HEK293T (cell line): ENCODE measurements at regions not wholly inside any gene's neighbourhood (a gene's known extent, or its start where the extent isn't known, plus 50 kb on each side); places are given as distances from the start of the nearest gene placed in this dataset.

ENCODE experiments used
- CTCF ChIA-PET: fragments of 350-600 bp; formaldehyde crosslinking; extraction: SDS; loops from one replicate; lab custom pipeline; 2021; ENCODE audit warnings: antibody characterized with exemption, inconsistent platforms; lab: Yijun Ruan, JAX
- POLR2A ChIA-PET: fragments of 350-600 bp; formaldehyde crosslinking; extraction: SDS; loops from one replicate; lab custom pipeline; 2020; ENCODE audit warnings: antibody characterized with exemption, inconsistent platforms; lab: Yijun Ruan, JAX
- DNase-seq: peaks from one replicate; pipeline ENCODE4 v3.0.0; 2012; ENCODE audit warnings: mixed read lengths; ENCODE audit errors: extremely low spot score
- ARNT ChIP-seq: fragments of 450-650 bp; IDR thresholded peaks from 2 replicates; pipeline ENCODE4 v1.6.1; 2017; ENCODE audit warnings: mild to moderate bottlenecking
- BHLHE40 ChIP-seq: fragments of 450-650 bp; IDR thresholded peaks from 2 replicates; pipeline ENCODE4 v1.6.1; 2016; ENCODE audit warnings: mild to moderate bottlenecking, moderate library complexity, borderline replicate concordance
- CTBP1 ChIP-seq: fragments of 450-650 bp; IDR thresholded peaks from 2 replicates; pipeline ENCODE4 v1.6.1; 2016; ENCODE audit warnings: borderline replicate concordance
- ELF4 ChIP-seq: fragments of 450-650 bp; IDR thresholded peaks from 2 replicates; pipeline ENCODE4 v1.6.1; 2017; ENCODE audit warnings: antibody characterized with exemption
- FOXA1 ChIP-seq: fragments of 450-650 bp; IDR thresholded peaks from 2 replicates; pipeline ENCODE4 v1.6.1; 2016; ENCODE audit warnings: mild to moderate bottlenecking
- FOXK2 ChIP-seq: fragments of 450-650 bp; IDR thresholded peaks from 2 replicates; pipeline ENCODE4 v1.6.1; 2016; ENCODE audit warnings: mild to moderate bottlenecking
- FOXM1 ChIP-seq: fragments of 450-650 bp; IDR thresholded peaks from 2 replicates; pipeline ENCODE4 v1.6.1; 2017; ENCODE audit warnings: mild to moderate bottlenecking, borderline replicate concordance
- HDGF ChIP-seq: fragments of 450-650 bp; IDR thresholded peaks from 2 replicates; pipeline ENCODE4 v1.6.1; 2017; ENCODE audit warnings: antibody characterized with exemption, borderline replicate concordance
- L3MBTL2 ChIP-seq: fragments of 450-650 bp; conservative IDR thresholded peaks from 2 replicates; pipeline ENCODE4 v1.6.1; 2016; ENCODE audit warnings: mild to moderate bottlenecking
- LEF1 ChIP-seq: fragments of 450-650 bp; IDR thresholded peaks from 2 replicates; pipeline ENCODE4 v1.6.1; 2017; ENCODE audit warnings: mild to moderate bottlenecking, borderline replicate concordance
- NFRKB ChIP-seq: fragments of 450-650 bp; IDR thresholded peaks from 2 replicates; pipeline ENCODE4 v1.6.1; 2016; ENCODE audit warnings: mild to moderate bottlenecking, moderate library complexity
- PKNOX1 ChIP-seq: fragments of 450-650 bp; IDR thresholded peaks from 2 replicates; pipeline ENCODE4 v1.6.1; 2016
- SP1 ChIP-seq: fragments of 450-650 bp; IDR thresholded peaks from 2 replicates; pipeline ENCODE4 v1.6.1; 2017
- SUZ12 ChIP-seq: fragments of 450-650 bp; IDR thresholded peaks from 2 replicates; pipeline ENCODE4 v1.6.1; 2016; ENCODE audit warnings: mild to moderate bottlenecking
- TARDBP ChIP-seq: fragments of 450-650 bp; IDR thresholded peaks from 2 replicates; pipeline ENCODE4 v1.6.1; 2016
- ZNF384 ChIP-seq: fragments of 450-650 bp; IDR thresholded peaks from 2 replicates; pipeline ENCODE4 v1.6.1; 2016

- DNase-seq = no peak
- CTCF ChIA-PET = interaction anchor here (0.6 kb wide), 1 partner anchor 930 kb away, joined by 3 read pairs; no protein-coding TSS in a partner anchor
- POLR2A ChIA-PET = no interaction called here
- no peak for TF ChIP-seq SUZ12
- no peak for TF ChIP-seq ELF4
- TF ChIP-seq L3MBTL2 = no peak
- no peak for TF ChIP-seq LEF1
- no peak for TF ChIP-seq HDGF
- no peak for TF ChIP-seq PKNOX1
- no peak for TF ChIP-seq FOXA1
- no peak for TF ChIP-seq ARNT
- TF ChIP-seq TARDBP = no peak
- no peak for TF ChIP-seq BHLHE40
- TF ChIP-seq FOXM1 = no peak
- no peak for TF ChIP-seq NFRKB
- TF ChIP-seq ZNF384 = no peak
- TF ChIP-seq CTBP1 = no peak
- TF ChIP-seq SP1 = no peak
- TF ChIP-seq FOXK2 = no peak
Observed at GRCh38 chr3:153972862-153973261, 148.3 kb upstream of the ARHGEF26 start.

- no peak for TF ChIP-seq PKNOX1
- ChIA-PET POLR2A (no interaction called here), CTCF (interaction anchor here (0.6 kb wide), 1 partner anchor 104 kb away, joined by 3 read pairs; no protein-coding TSS in a partner anchor)
- no peak for DNase-seq
Observed at GRCh38 chr3:153973722-153974265, 147.4 kb upstream of the ARHGEF26 start.

GRCh38 chr3:153974614-153975013, 146.6 kb upstream of the ARHGEF26 start:
- TF ChIP-seq ZNF384 (no peak), BHLHE40 (no peak), TARDBP (no peak), NFRKB (no peak), SP1 (no peak), PKNOX1 (no peak), ELF4 (no peak), HDGF (no peak), SUZ12 (no peak), ARNT (no peak), FOXM1 (no peak), LEF1 (no peak), FOXA1 (no peak), FOXK2 (no peak), CTBP1 (no peak), L3MBTL2 (no peak)
- ChIA-PET POLR2A (no interaction called here), CTCF (interaction anchor here (0.6 kb wide), 1 partner anchor 103 kb away, joined by 3 read pairs; no protein-coding TSS in a partner anchor)
- no peak for DNase-seq

GRCh38 chr3:153976891-153977554, 144.2 kb upstream of the ARHGEF26 start:
- ChIA-PET POLR2A (no interaction called here), CTCF (no interaction called here)
- no peak for TF ChIP-seq PKNOX1
- TF ChIP-seq TARDBP = no peak
- DNase-seq = no peak

GRCh38 chr3:153978006-153978405, 143.2 kb upstream of the ARHGEF26 start:
- TF ChIP-seq ZNF384 (no peak), FOXK2 (no peak), L3MBTL2 (no peak), TARDBP (no peak)
- no peak for DNase-seq
- POLR2A ChIA-PET = no interaction called here
- CTCF ChIA-PET = no interaction called here
